Effector memory CD8-positive, alpha-beta T cell (primary cell): ENCODE measurements at regions not wholly inside any gene's neighbourhood (a gene's known extent, or its start where the extent isn't known, plus 50 kb on each side); places are given as distances from the start of the nearest gene placed in this dataset.

ENCODE experiments used
- ATAC-seq: fragments of 150-1000 bp; cut with Tn5 transposase; replicated peaks from 2 replicates; pipeline ENCODE4 v1.10.0; 2021; ENCODE audit warnings: mild to moderate bottlenecking, moderate library complexity
- DNase-seq, 3 experiments: peaks; one replicate each; pipeline ENCODE4 v3.0.0; 2021
- H3K27ac Mint-ChIP-seq, 2 donors: one replicate each; pipeline ENCODE4 v1.8.0; 2022; ENCODE audit warnings: mild to moderate bottlenecking in 2 of 2, mixed read lengths in 2 of 2, moderate library complexity in 2 of 2
- H3K27me3 Mint-ChIP-seq, 2 donors: one replicate each; pipeline ENCODE4 v1.8.0; 2022; ENCODE audit warnings: mixed read lengths in 2 of 2
- H3K36me3 Mint-ChIP-seq: one replicate; pipeline ENCODE4 v1.8.0; 2022; ENCODE audit warnings: mild to moderate bottlenecking, moderate library complexity, mixed read lengths; ENCODE audit not compliant: insufficient read depth
- H3K4me1 Mint-ChIP-seq, 2 donors: one replicate each; pipeline ENCODE4 v1.8.0; 2022; ENCODE audit warnings: low read depth in 2 of 2, mixed read lengths in 2 of 2
- H3K4me3 Mint-ChIP-seq, 2 donors: one replicate each; pipeline ENCODE4 v1.8.0; 2022; ENCODE audit warnings: mild to moderate bottlenecking in 2 of 2, mixed read lengths in 2 of 2, moderate library complexity in 2 of 2
- H3K9me3 Mint-ChIP-seq, 2 donors: one replicate each; pipeline ENCODE4 v1.8.0; 2022; ENCODE audit warnings: mixed read lengths in 2 of 2

DNA sequence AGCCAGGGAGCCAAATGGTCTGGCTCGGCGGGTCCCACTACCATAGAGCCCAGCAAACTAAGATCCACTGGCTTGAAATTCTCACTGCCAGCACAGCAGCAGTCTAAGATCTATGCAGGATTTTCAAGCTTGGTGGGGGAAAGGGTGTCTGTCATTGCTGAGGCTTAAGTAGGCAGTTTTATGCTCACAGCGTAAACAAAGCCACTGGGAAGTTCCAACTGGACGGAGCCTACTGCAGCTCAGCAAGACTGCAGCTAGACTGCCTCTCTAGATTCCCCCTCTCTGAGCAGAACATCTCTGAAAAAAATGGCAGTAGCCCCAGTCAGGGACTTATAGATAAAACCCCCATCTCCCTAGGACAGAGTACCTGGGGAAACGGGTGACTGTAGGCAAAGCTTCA is 277.6 kb upstream of the PHF14 start:
- no peaks in the 10 kb centered on the region for H3K4me1 Mint-ChIP-seq
- H3K4me3 Mint-ChIP-seq = no peak overlapping the region
- H3K27me3 Mint-ChIP-seq = no peaks in the 10 kb centered on the region
- no peaks in the 10 kb centered on the region for H3K36me3 Mint-ChIP-seq
- H3K9me3 Mint-ChIP-seq = peaks cover 0 to 16% of the 10 kb centered on the region in 2 donors
- ATAC-seq (no peak), DNase-seq (no peak)
- no peak overlapping the region for H3K27ac Mint-ChIP-seq

DNA sequence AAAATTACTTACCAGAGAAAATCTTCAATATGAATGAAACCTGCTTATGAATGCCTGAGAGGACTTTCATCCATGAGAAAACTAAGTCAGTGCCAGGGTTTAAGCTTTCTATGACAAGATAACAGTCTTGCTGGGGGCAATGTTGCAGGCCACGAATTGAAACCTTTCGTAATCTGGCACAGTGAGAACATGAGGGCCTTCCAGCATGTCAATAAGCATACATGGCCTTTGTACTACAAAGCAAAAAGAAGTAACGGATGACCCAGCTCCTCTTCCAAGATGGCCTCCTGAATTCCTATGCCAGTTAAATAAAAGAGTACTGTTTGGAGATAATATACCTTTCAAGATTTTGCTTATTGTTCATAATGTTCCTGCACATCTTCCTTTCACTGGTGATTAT is 270.6 kb upstream of the PHF14 start:
- Mint-ChIP-seq H3K27ac (no peak overlapping the region), H3K27me3 (no peaks in the 10 kb centered on the region)

DNA sequence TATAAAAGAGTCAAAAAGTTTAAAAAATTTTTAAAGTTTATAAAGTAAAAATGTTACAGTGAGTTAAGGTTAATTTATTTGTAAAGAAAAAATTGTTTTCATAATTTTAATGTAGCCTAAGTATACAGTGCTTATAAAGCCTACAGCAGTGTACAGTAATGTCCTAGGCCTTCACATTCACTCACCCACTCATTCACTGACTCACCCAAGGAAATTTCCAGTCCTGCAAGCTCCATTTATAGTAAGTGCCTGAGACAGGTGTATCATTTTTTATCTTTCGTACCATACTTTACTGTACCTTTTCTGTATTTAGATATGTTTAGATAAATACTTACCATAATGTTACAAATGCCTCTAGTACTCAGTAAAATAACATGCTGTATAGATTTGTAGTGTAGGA is 269.7 kb upstream of the PHF14 start:
- Mint-ChIP-seq H3K36me3 (no peaks in the 10 kb centered on the region), H3K27me3 (no peaks in the 10 kb centered on the region), H3K4me3 (no peak overlapping the region), H3K27ac (no peak overlapping the region), H3K4me1 (no peaks in the 10 kb centered on the region), H3K9me3 (peaks cover 0 to 9% of the 10 kb centered on the region in 2 donors)
- ATAC-seq = no peak
- DNase-seq = no peak

More for the DNA sequence above, 270.6 kb upstream of the PHF14 start:
- DNase-seq (no peak), ATAC-seq (no peak)
- H3K9me3 Mint-ChIP-seq = peaks cover 0 to 9% of the 10 kb centered on the region in 2 donors
- no peaks in the 10 kb centered on the region for H3K36me3 Mint-ChIP-seq
- no peaks in the 10 kb centered on the region for H3K4me1 Mint-ChIP-seq
- no peak overlapping the region for H3K4me3 Mint-ChIP-seq

DNA sequence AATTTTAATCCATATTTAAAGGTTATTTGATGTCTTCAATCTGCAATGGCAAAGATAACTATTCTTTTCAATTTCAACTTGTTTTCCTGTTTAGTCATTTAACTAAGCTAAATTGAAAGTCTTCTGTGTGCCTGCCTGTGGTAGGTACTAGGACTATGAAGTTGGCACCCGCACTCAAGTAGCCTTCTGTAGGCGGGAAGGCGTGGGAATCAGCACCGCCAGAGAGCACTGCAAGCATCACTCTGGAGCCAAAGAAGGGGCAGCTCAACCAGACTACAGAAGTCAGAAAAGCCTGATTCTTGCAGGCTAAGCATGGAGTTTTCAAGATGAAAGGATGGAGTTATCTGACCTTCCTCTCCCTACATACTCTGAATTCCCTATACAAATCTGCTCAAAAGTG is 269.0 kb upstream of the PHF14 start:
- no peak overlapping the region for H3K4me3 Mint-ChIP-seq
- no peaks in the 10 kb centered on the region for H3K27me3 Mint-ChIP-seq
- no peaks in the 10 kb centered on the region for H3K36me3 Mint-ChIP-seq
- no peak overlapping the region for H3K27ac Mint-ChIP-seq
- DNase-seq = no peak
- no peak for ATAC-seq
- peaks cover 0 to 8% of the 10 kb centered on the region in 2 donors for H3K9me3 Mint-ChIP-seq
- H3K4me1 Mint-ChIP-seq = no peaks in the 10 kb centered on the region

DNA sequence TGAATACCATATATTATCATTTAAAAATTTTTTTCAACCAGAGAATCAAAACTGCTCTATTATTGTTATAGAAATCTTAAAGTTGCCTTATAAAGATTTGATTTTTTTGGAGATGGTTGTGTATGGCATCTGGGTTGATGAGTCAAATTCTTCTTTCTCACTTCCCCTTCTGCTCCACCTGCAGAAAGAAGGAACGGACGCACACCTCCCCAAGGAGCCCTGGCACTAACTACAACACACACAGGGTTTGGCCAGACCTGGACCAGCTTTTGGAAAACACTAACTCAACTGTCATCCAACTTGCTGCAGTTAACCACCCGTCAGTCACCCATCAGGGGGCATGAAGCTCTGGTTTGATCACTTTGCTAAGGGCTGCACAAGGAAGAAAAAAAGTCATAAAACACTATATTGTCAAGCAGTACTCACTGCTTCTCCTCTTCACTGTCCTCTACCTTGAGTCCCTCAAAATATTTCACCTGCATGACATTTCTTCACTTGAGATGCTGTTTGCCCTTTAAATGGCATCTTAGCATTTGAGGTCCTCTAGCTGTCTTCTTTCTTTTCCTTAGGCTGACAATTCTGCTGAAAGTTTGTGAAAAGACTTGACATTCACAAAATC is 266.7 kb upstream of the PHF14 start:
- ATAC-seq = no peak
- Mint-ChIP-seq H3K4me3 (no peak overlapping the region), H3K4me1 (no peaks in the 10 kb centered on the region)

DNA sequence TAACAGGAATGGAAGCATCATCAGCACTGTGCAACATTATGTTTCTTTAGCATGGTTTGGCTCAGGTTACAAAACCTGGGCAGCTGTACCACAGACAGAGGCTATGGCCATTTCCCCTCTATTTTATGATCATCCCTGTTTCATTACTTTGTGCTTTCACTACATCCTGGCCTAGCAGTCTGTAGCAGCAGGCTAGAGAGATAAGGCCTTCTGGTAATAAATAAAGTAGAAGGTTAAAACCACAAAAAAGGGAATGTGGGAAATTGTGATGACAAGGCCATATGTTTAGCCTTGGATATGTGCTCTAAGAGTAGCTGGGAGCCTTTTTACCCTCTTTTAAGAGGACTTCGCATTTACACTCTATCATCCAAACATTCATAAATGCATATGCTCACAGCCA is 266.2 kb upstream of the PHF14 start:
- Mint-ChIP-seq H3K27me3 (no peaks in the 10 kb centered on the region), H3K36me3 (no peaks in the 10 kb centered on the region), H3K4me1 (no peaks in the 10 kb centered on the region), H3K27ac (no peak overlapping the region), H3K9me3 (no peaks in the 10 kb centered on the region), H3K4me3 (no peak overlapping the region)
- ATAC-seq (no peak), DNase-seq (no peak)

More for the DNA sequence above, 266.7 kb upstream of the PHF14 start:
- no peaks in the 10 kb centered on the region for H3K9me3 Mint-ChIP-seq
- no peak for DNase-seq
- H3K36me3 Mint-ChIP-seq = no peaks in the 10 kb centered on the region
- H3K27me3 Mint-ChIP-seq = no peaks in the 10 kb centered on the region
- H3K27ac Mint-ChIP-seq = no peak overlapping the region

DNA sequence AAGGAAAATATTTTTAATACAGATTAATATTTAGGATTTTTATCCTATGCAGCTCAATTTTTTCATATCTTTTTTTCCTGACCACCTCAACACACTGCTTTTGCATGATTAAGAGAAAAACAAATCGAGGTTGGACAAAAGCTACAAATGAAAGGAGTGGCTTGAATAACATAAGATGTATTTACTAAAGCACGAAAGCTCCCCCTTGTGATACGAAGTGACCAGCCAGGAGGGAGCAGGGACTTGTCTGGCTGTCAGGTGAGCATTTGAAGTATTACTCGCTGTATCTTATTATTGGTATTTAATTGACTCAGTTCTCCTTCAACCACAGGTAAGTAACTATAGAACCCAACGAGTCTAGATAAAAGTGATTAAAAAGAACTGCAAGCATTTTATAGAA is 265.2 kb upstream of the PHF14 start:
- DNase-seq (no peak), ATAC-seq (no peak)
- Mint-ChIP-seq H3K4me3 (no peak overlapping the region), H3K27me3 (no peaks in the 10 kb centered on the region), H3K27ac (no peak overlapping the region), H3K36me3 (no peaks in the 10 kb centered on the region), H3K4me1 (no peaks in the 10 kb centered on the region), H3K9me3 (no peaks in the 10 kb centered on the region)

DNA sequence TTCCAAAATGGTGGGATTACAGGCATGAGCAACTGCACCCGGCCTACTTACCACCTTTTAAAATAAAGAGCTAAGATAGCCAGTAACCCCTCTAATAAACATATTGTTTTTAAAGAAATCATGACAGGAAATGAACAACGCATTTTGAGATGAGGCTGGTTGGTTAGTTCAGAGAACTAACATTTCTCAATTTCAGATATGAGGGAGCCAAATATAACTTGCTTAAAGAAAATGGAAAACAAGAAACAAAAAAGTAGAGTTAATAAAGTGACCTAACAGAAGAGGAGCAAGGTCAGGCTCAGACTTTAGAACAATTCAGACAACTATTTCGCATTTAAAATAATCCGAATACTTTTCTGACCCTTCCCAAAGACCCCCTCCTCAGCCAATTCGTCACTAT is 254.9 kb upstream of the PHF14 start:
- Mint-ChIP-seq H3K36me3 (no peaks in the 10 kb centered on the region), H3K4me1 (no peaks in the 10 kb centered on the region), H3K4me3 (no peak overlapping the region), H3K9me3 (peaks cover 0 to 4% of the 10 kb centered on the region in 2 donors), H3K27me3 (no peaks in the 10 kb centered on the region), H3K27ac (no peak overlapping the region)
- DNase-seq = no peak
- no peak for ATAC-seq

DNA sequence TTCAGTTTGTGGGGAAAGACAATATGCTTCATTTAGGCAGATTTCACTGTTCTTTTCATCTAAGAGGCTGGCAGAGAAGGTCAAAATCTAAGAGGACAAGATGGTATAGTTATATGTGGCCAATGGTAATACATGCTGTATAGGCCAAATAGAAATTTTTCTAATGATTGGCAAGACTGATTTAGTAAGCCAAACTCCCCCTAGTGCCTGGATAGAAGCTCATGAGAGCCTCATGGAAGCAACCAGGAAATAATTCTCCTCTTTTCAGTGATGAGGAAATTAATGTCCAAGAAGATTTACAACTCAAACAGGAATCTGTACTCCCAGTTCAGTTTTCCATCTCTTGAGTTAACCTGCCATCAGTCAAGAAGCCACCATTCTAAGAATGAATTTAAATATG is 253.6 kb upstream of the PHF14 start:
- H3K27ac Mint-ChIP-seq = no peak overlapping the region
- peaks cover 0 to 4% of the 10 kb centered on the region in 2 donors for H3K9me3 Mint-ChIP-seq
- no peaks in the 10 kb centered on the region for H3K4me1 Mint-ChIP-seq
- no peak for DNase-seq
- H3K4me3 Mint-ChIP-seq = no peak overlapping the region
- no peak for ATAC-seq
- no peaks in the 10 kb centered on the region for H3K27me3 Mint-ChIP-seq
- no peaks in the 10 kb centered on the region for H3K36me3 Mint-ChIP-seq

DNA sequence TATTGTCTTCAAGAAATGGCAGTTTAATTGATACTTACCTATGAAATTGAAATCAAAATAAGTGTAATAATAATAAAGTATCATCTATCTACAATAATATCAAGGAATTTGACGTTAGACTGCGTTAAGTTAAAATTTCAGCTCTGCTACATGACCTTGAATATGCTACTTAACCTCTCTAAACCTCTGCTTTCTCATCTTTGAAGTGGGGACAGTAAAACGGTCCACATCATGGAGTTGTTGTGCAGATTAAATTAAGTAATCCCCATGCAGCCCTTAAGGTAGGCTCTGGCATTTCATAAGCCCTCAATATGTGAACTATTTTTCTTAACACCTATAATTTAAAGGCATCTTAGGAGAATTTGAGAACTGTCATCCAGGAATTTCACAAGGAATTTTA is 252.4 kb upstream of the PHF14 start:
- H3K27me3 Mint-ChIP-seq = no peaks in the 10 kb centered on the region
- DNase-seq = no peak
- no peaks in the 10 kb centered on the region for H3K36me3 Mint-ChIP-seq
- no peak for ATAC-seq
- H3K4me3 Mint-ChIP-seq = no peak overlapping the region
- H3K9me3 Mint-ChIP-seq = peaks cover 0 to 4% of the 10 kb centered on the region in 2 donors
- no peaks in the 10 kb centered on the region for H3K4me1 Mint-ChIP-seq
- no peak overlapping the region for H3K27ac Mint-ChIP-seq

DNA sequence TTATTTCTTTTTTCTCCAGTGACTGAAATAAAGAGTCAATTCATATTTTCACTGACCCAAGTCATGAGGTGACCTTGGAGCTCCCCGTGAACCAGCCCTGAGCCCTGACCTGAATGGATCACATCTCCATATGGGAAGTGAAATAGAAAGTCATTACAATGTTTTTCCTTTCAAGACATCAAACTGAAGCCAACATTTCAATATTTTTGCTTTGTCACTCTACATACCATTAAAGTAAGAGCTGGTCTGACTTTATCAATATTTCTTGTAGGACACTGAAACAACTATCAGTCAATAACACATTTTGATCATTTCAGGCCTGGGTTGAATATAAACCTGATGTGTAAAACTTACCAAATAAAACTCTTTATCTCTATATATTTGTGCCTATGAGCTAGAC is 249.8 kb upstream of the PHF14 start:
- H3K9me3 Mint-ChIP-seq = peaks cover 0 to 6% of the 10 kb centered on the region in 2 donors
- DNase-seq = no peak
- no peak overlapping the region for H3K27ac Mint-ChIP-seq
- no peaks in the 10 kb centered on the region for H3K27me3 Mint-ChIP-seq
- no peak overlapping the region for H3K4me3 Mint-ChIP-seq
- no peaks in the 10 kb centered on the region for H3K4me1 Mint-ChIP-seq
- ATAC-seq = no peak
- no peaks in the 10 kb centered on the region for H3K36me3 Mint-ChIP-seq

DNA sequence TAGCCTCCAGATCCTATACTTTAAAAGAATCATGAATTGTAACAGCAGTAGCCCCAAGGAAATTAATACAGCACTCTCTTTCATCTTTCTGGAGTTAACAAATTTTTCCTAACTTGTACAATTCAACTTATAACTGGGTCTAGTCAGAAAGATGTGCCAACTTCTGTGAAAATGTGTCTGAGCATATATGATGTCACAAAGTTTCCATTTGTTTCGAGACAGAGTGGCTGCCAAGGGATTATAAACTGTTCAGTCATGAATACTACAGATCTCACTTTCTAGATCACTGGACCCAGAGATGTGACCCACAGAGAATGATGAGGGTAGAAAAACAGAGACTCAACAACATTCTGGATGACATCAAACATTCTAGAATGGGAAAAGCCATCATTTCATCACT is 249.2 kb upstream of the PHF14 start:
- H3K4me3 Mint-ChIP-seq = no peak overlapping the region
- peaks cover 0 to 6% of the 10 kb centered on the region in 2 donors for H3K9me3 Mint-ChIP-seq
- no peak overlapping the region for H3K27ac Mint-ChIP-seq
- H3K4me1 Mint-ChIP-seq = no peaks in the 10 kb centered on the region
- no peak for DNase-seq
- H3K27me3 Mint-ChIP-seq = no peaks in the 10 kb centered on the region
- no peak for ATAC-seq
- H3K36me3 Mint-ChIP-seq = no peaks in the 10 kb centered on the region

DNA sequence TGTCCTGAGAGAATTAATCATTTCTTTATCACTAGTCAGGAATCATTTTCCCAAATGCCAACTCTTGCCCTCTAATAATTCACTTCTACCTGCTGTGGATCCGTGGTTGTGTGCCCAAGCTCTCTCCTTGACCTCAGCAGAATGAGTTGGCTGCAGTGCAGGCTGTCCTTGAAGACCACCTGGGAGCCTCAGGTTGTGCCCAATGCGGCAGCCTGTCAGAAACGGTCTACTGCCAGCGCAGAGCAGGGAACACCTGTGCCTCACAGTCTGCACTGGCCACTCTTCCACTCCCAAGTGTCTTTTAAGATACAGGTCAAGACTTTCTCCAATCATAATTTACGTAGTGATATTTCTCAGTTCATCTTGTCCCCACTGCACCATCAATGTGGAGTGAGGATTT is 246.0 kb upstream of the PHF14 start:
- Mint-ChIP-seq H3K4me1 (no peaks in the 10 kb centered on the region), H3K27ac (no peak overlapping the region), H3K36me3 (no peaks in the 10 kb centered on the region), H3K9me3 (peaks cover 0 to 4% of the 10 kb centered on the region in 2 donors), H3K27me3 (no peaks in the 10 kb centered on the region), H3K4me3 (no peak overlapping the region)
- no peak for ATAC-seq
- DNase-seq = no peak

DNA sequence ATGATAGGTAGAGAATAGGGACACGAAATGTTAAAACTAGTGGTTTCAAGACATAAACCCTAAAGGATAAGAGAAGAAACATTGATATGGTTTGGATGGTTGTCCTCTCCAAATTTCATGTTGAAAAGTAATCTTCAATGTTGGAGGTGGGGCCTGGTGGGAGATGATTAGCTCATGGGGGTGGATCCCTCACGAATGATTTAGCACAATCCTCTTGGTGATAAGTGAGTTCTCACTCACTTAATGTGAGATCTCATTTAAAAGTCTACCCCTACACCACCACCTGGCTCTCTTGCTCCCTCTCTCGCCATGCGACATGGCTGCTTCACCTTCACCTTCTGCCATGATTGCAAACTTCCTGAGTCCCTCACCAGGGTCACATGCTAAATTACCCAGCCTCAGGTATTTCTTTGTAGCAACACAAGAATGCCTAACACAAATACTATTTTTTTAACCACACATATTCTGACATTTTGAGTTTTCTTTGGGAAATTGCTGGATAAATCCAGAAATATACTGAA is 242.4 kb upstream of the PHF14 start:
- H3K4me3 Mint-ChIP-seq = no peak overlapping the region
- H3K9me3 Mint-ChIP-seq = peaks cover 0 to 3% of the 10 kb centered on the region in 2 donors
- no peaks in the 10 kb centered on the region for H3K27me3 Mint-ChIP-seq
- no peaks in the 10 kb centered on the region for H3K4me1 Mint-ChIP-seq
- no peak overlapping the region for H3K27ac Mint-ChIP-seq
- DNase-seq (no peak), ATAC-seq (no peak)
- H3K36me3 Mint-ChIP-seq = no peaks in the 10 kb centered on the region

DNA sequence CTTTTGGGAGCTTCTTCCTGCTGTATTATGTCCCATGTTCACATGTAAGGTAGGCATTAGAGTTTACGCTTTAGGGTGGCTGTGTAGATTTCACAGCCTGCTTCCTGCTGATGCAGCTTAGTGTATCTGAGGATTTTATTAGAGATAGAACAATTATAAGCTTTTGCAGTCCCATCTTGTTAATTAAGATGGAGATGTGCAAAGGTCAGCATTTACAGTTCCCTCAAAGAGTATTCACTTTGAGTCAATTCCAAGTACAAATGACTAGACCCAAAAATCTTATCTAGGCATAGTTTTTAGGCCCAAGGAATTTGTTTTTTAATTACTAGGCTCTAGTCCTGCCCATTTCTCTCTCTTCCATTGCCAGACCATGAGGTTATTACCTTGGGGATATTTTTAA is 239.9 kb upstream of the PHF14 start:
- H3K36me3 Mint-ChIP-seq = no peaks in the 10 kb centered on the region
- ATAC-seq (no peak), DNase-seq (no peak)
- no peak overlapping the region for H3K27ac Mint-ChIP-seq
- no peaks in the 10 kb centered on the region for H3K4me1 Mint-ChIP-seq
- H3K9me3 Mint-ChIP-seq = peaks cover 0 to 2% of the 10 kb centered on the region in 2 donors
- no peak overlapping the region for H3K4me3 Mint-ChIP-seq
- H3K27me3 Mint-ChIP-seq = no peaks in the 10 kb centered on the region
